ENCODE measurements at regions not wholly inside any gene's neighbourhood (a gene's known extent, or its start where the extent isn't known, plus 50 kb on each side); places are given as distances from the start of the nearest gene placed in this dataset.
"Not testable (repeated sequence)": the region's sequence is repeated elsewhere in the genome, so short reads cannot be mapped to it uniquely, and the experiment has no call there.

- intact Hi-C loops (cut with DNase I) = no loop called here
- DNase-seq = no peak
Observed at GRCh38 chrX:138157850-138158249, 553.7 kb downstream of the FGF13 start.

GRCh38 chrX:138191998-138192397, 519.5 kb downstream of the FGF13 start:
- intact Hi-C loops (cut with DNase I) = no loop called here
- DNase-seq = peak in 38 of 42 donors; percentile 1 to 60 (median 30)

GRCh38 chrX:138229718-138230117, 481.8 kb downstream of the FGF13 start:
- intact Hi-C loops (cut with DNase I) = no loop called here

GRCh38 chrX:138240266-138240665, 471.3 kb downstream of the FGF13 start:
- DNase-seq = no peak
- intact Hi-C loops (cut with DNase I) = no loop called here

More at GRCh38 chrX:138229718-138230117, 481.8 kb downstream of the FGF13 start:
- no peak for DNase-seq

- intact Hi-C loops (cut with DNase I) = no loop called here
Observed at GRCh38 chrX:138254001-138254400, 457.5 kb downstream of the FGF13 start.

DNA sequence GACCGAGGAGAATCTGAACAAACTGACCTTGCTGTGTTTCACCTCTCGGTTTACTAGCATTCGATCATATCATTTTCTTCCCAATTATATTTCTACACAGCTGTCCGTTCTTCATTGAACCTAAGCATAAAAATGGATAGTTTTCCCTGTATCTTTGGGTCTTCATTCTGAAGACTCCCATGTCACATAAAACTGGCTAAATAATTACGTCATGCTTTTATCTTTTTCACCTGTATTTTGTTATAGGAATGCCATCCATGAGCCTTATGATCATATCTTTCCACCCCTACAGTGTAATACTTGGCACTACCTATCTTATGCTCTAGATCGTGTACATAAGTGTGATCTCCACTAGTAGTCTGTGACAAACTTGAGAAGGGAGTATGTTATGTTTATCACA, 456.1 kb downstream of the FGF13 start:
- intact Hi-C loops (cut with DNase I) = no loop called here
- no peak for DNase-seq

More at GRCh38 chrX:138254001-138254400, 457.5 kb downstream of the FGF13 start:
- DNase-seq = no peak

DNA sequence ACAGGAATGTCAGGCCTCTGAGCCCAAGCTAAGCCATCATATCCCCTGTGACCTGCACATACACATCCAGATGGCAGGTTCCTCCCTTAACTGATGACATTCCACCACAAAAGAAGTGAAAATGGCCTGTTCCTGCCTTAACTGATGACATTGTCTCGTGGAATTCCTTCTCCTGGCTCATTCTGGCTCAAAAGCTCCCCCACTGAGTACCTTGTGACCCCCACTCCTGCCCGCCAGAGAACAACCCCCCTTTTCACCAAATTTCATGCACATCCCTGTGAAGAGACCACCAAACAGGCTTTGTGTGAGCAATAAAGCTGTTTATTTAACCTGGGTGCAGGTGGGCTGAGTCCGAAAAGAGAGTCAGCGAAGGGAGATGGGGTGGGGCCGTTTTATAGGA, 447.4 kb downstream of the FGF13 start:
- DNase-seq; intact Hi-C loops (cut with DNase I): not testable (repeated sequence)

- DNase-seq = no peak
- intact Hi-C loops (cut with DNase I) = no loop called here
Observed at GRCh38 chrX:138270931-138271330, 440.6 kb downstream of the FGF13 start.

GRCh38 chrX:138282598-138283150, 428.8 kb downstream of the FGF13 start:
- not testable (repeated sequence) for DNase-seq

DNA sequence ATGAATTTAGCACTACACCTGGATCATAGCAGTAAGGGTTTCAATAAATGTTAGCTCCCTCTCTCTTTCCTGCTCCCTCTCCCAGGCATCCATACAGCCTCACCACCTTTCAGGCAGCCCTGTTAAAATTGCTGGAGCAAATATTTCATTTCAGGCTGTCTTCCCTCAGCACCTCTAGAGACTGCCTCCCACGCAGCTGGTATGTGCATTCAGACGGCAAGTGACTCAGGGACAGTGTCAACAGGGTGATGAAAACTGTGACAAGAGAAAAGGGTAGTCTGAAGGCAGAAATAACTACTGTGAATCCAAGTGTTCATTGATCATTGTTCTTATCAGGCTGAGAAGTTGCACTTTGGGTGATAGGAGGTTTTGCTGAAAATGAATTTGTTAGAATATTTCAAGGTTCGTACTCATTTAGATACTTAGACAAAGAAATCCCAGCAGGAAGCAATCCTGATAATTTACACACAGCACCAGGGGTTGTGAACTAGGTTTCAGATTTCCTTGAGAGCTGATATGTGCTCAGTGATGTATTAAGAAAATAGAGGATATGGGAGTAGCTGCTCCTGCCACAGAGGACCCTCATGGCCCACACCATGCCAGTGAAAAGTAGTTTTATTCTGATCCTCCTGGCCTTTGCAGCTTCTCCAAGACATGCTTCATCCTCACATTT, 424.2 kb downstream of the FGF13 start:
- intact Hi-C loops (cut with DNase I) = no loop called here
- DNase-seq = peak in 36 of 42 donors; percentile 2 to 66 (median 24)

More at GRCh38 chrX:138282598-138283150, 428.8 kb downstream of the FGF13 start:
- intact Hi-C loops (cut with DNase I) = not testable (repeated sequence)

DNA sequence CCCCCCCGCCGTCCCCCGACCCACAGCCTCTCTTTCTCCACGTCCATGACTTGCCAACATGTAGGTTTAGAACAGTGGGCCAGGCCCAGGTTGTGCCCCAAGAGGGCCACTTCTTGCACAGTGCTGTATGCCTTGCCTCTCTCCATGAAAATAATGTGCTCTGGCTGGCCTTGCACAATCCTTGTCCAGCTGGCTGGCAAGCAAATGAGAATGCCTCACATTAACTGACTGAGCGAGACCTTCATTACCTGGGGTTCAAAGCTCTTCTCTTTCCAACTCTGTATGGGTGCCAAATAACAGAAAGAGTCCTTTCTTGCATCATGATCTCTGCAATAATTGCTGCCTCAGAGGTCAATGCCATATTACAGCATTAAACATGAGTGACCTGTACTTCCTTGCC, 416.6 kb downstream of the FGF13 start:
- intact Hi-C loops (cut with DNase I) = no loop called here
- DNase-seq = no peak

GRCh38 chrX:138298268-138298667, 413.2 kb downstream of the FGF13 start:
- intact Hi-C loops (cut with DNase I) = no loop called here
- DNase-seq = no peak

GRCh38 chrX:138345801-138346200, 365.7 kb downstream of the FGF13 start:
- intact Hi-C loops (cut with DNase I) = no loop called here

DNA sequence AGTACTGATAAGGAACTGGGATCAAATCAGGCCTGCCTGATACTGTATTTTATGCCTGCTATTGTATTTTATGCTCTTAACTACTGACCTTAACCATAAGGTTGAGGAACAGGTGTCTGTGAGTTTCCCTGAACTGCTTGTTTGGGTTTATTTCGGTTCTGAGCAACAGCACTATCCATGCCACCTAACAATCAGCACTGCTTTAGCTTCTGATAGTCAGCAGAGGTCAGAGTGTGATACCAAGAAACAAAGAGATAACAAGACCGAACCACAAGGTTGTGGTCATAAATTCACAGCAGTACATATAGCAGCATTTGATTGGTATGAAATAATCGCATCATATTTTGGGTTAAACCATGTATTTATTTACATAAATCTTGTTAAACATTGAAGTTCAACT, 362.2 kb downstream of the FGF13 start:
- no peak for DNase-seq

More at GRCh38 chrX:138345801-138346200, 365.7 kb downstream of the FGF13 start:
- DNase-seq = no peak

GRCh38 chrX:138378876-138379275, 332.6 kb downstream of the FGF13 start:
- intact Hi-C loops (cut with DNase I) = no loop called here
- no peak for DNase-seq

More for the DNA sequence above, 362.2 kb downstream of the FGF13 start:
- intact Hi-C loops (cut with DNase I) = no loop called here

GRCh38 chrX:138408101-138408500, 303.4 kb downstream of the FGF13 start:
- DNase-seq = no peak
- intact Hi-C loops (cut with DNase I) = no loop called here

DNA sequence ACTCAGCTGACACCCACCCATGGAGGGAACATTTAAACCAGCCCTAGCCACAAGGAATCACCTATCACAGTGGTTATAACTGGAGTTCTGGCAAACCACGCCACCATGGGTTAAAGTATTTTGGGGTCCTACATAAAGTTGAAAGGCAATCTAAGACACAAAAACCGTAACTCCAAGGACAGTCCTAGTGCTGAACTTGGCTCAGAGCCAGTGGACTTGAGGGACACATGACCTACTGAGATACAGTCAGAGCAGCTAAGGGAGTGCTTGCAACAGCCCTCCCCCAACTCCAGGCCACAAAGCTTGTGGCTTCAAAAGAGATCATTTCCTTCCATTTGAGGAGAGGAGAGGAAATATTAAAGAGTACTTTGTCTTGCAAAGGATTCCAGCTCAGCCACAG, 300.5 kb downstream of the FGF13 start:
- intact Hi-C loops (cut with DNase I) = no loop called here
- DNase-seq = no peak

All from head of caudate nucleus (tissue), 42 donors.